ENCODE measurements at regions not wholly inside any gene's neighbourhood (a gene's known extent, or its start where the extent isn't known, plus 50 kb on each side); places are given as distances from the start of the nearest gene placed in this dataset.
"Not testable (repeated sequence)": the region's sequence is repeated elsewhere in the genome, so short reads cannot be mapped to it uniquely, and the experiment has no call there.

GRCh38 chr5:82873452-82873851 is 203.7 kb downstream of the TMEM167A start:
- H3K4me3 ChIP-seq: no peak overlapping the region
- H3K27me3 ChIP-seq: no peaks in the 10 kb centered on the region
- intact Hi-C loops (cut with DNase I; ENCODE audit: low total_unique reads): no loop called here
- H3K27ac ChIP-seq: no peak overlapping the region
- peaks cover 0 to 5% (median 0%) of the 10 kb centered on the region in 3 donors for H3K9me3 ChIP-seq
- no peak for DNase-seq
- H3K4me1 ChIP-seq: no peaks in the 10 kb centered on the region
- H3K36me3 ChIP-seq: no peaks in the 10 kb centered on the region
- no peak for TF ChIP-seq CTCF (IDR thresholded peaks at IDR 0.05)

GRCh38 chr5:82872321-82873288 is 204.6 kb downstream of the TMEM167A start:
- intact Hi-C loops (cut with DNase I; ENCODE audit: low total_unique reads); DNase-seq; H3K4me1 ChIP-seq: not testable (repeated sequence)

GRCh38 chr5:82865625-82866024 is 211.6 kb downstream of the TMEM167A start:
- Histone ChIP-seq H3K27ac (no peak overlapping the region), H3K4me3 (no peak overlapping the region), H3K27me3 (no peaks in the 10 kb centered on the region), H3K9me3 (no peaks in the 10 kb centered on the region), H3K4me1 (no peaks in the 10 kb centered on the region), H3K36me3 (no peaks in the 10 kb centered on the region)
- no peak for DNase-seq
- intact Hi-C loops (cut with DNase I; ENCODE audit: low total_unique reads): no loop called here
- TF ChIP-seq CTCF (IDR thresholded peaks at IDR 0.05): no peak

More at GRCh38 chr5:82872321-82873288, 204.6 kb downstream of the TMEM167A start:
- not testable (repeated sequence) for H3K27me3 ChIP-seq, H3K27ac ChIP-seq, H3K4me3 ChIP-seq, H3K36me3 ChIP-seq, H3K9me3 ChIP-seq

- TF ChIP-seq CTCF (IDR thresholded peaks at IDR 0.05): no peak
- intact Hi-C loops (cut with DNase I; ENCODE audit: low total_unique reads): no loop called here
- H3K4me3 ChIP-seq: no peak overlapping the region
- H3K4me1 ChIP-seq: no peaks in the 10 kb centered on the region
- no peak overlapping the region for H3K27ac ChIP-seq
- no peaks in the 10 kb centered on the region for H3K9me3 ChIP-seq
- H3K27me3 ChIP-seq: no peaks in the 10 kb centered on the region
- H3K36me3 ChIP-seq: no peaks in the 10 kb centered on the region
- DNase-seq: no peak
Observed at GRCh38 chr5:82863266-82863665, 213.9 kb downstream of the TMEM167A start.

- Histone ChIP-seq H3K27ac (no peak overlapping the region), H3K4me1 (no peaks in the 10 kb centered on the region), H3K4me3 (no peak overlapping the region), H3K27me3 (no peaks in the 10 kb centered on the region), H3K9me3 (no peaks in the 10 kb centered on the region), H3K36me3 (no peaks in the 10 kb centered on the region)
- intact Hi-C loops (cut with DNase I; ENCODE audit: low total_unique reads): no loop called here
- no peak for TF ChIP-seq CTCF (IDR thresholded peaks at IDR 0.05)
- no peak for DNase-seq
Observed at GRCh38 chr5:82862711-82863110, 214.5 kb downstream of the TMEM167A start.

- intact Hi-C loops (cut with DNase I; ENCODE audit: low total_unique reads): no loop called here
- Histone ChIP-seq H3K27ac (no peak overlapping the region), H3K27me3 (no peaks in the 10 kb centered on the region), H3K4me3 (no peak overlapping the region), H3K4me1 (no peaks in the 10 kb centered on the region), H3K36me3 (no peaks in the 10 kb centered on the region), H3K9me3 (no peaks in the 10 kb centered on the region)
- no peak for DNase-seq
- no peak for TF ChIP-seq CTCF (IDR thresholded peaks at IDR 0.05)
Observed at GRCh38 chr5:82862261-82862660, 214.9 kb downstream of the TMEM167A start.

Data from tibial artery (tissue), 4 donors.